ENCODE measurements at regions not wholly inside any gene's neighbourhood (a gene's known extent, or its start where the extent isn't known, plus 50 kb on each side); places are given as distances from the start of the nearest gene placed in this dataset.

DNA sequence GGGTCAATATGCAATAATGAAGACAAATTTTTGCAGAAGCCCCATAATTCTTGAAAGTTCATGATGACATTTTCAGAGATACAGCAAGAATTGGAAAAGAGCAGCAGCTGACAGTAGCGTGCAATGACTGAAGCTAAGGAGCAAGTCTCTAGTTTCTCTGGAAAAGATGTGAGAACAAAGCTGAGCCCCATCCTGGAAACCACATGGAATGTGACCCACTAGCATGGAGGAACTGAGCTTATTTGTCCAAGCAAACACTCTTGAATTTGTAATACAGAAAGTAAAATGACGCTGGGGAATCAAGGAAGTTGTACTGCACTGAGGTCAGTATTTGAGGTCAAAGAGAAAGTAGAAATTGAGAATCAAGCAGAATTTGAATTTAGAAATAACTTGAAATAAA is 1447.2 kb downstream of the FSTL5 start:
- Histone ChIP-seq H3K4me3 (ENCODE audit: low read depth, low read length) (no peak overlapping the region), H3K9me3 (no peaks in the 10 kb centered on the region), H3K4me1 (no peaks in the 10 kb centered on the region), H3K27me3 (replicated peaks; ENCODE audit: control insufficient read depth, insufficient read depth, low read length) (no peaks in the 10 kb centered on the region), H3K36me3 (ENCODE audit: control insufficient read depth, insufficient read depth, low read length) (no peaks in the 10 kb centered on the region)
- ChIA-PET POLR2A (no interaction called here), CTCF (no interaction called here)
- no peak overlapping the region for H3K4me3 Mint-ChIP-seq (ENCODE audit: unreplicated experiment)
- H3K27me3 Mint-ChIP-seq (ENCODE audit: insufficient read depth, unreplicated experiment), result no peaks in the 10 kb centered on the region
- no peaks in the 10 kb centered on the region for H3K36me3 Mint-ChIP-seq (ENCODE audit: insufficient read depth, unreplicated experiment)
- H3K9me3 Mint-ChIP-seq (ENCODE audit: unreplicated experiment), result no peaks in the 10 kb centered on the region
- no TSS peak for BruUV-seq (replicated peaks)
- H3K27ac Mint-ChIP-seq (ENCODE audit: unreplicated experiment), result no peak overlapping the region
- intact Hi-C loops (cut with micrococcal nuclease; ENCODE audit: unreplicated experiment), result no loop called here
- TF ChIP-seq, protein P1, sequence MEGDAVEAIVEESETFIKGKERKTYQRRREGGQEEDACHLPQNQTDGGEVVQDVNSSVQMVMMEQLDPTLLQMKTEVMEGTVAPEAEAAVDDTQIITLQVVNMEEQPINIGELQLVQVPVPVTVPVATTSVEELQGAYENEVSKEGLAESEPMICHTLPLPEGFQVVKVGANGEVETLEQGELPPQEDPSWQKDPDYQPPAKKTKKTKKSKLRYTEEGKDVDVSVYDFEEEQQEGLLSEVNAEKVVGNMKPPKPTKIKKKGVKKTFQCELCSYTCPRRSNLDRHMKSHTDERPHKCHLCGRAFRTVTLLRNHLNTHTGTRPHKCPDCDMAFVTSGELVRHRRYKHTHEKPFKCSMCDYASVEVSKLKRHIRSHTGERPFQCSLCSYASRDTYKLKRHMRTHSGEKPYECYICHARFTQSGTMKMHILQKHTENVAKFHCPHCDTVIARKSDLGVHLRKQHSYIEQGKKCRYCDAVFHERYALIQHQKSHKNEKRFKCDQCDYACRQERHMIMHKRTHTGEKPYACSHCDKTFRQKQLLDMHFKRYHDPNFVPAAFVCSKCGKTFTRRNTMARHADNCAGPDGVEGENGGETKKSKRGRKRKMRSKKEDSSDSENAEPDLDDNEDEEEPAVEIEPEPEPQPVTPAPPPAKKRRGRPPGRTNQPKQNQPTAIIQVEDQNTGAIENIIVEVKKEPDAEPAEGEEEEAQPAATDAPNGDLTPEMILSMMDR (IDR thresholded peaks at IDR 0.05; ENCODE audit: insufficient read depth in 1 of 2, low read depth in 1 of 2, low read length in 1 of 2, severe bottlenecking in 1 of 2, unreplicated experiment in 1 of 2), result no peak
- no peaks in the 10 kb centered on the region for H3K4me1 Mint-ChIP-seq (ENCODE audit: low read depth, unreplicated experiment)
- no peak for DNase-seq

- POLR2A ChIA-PET, result no interaction called here
- H3K9me3 Mint-ChIP-seq (ENCODE audit: unreplicated experiment), result no peaks in the 10 kb centered on the region
- BruUV-seq (replicated peaks), result no TSS peak
- no peaks in the 10 kb centered on the region for H3K4me1 Mint-ChIP-seq (ENCODE audit: low read depth, unreplicated experiment)
- no peak for DNase-seq
- Histone ChIP-seq H3K4me3 (ENCODE audit: low read depth, low read length) (no peak overlapping the region), H3K4me1 (no peaks in the 10 kb centered on the region), H3K27me3 (replicated peaks; ENCODE audit: control insufficient read depth, insufficient read depth, low read length) (no peaks in the 10 kb centered on the region), H3K9me3 (no peaks in the 10 kb centered on the region), H3K36me3 (ENCODE audit: control insufficient read depth, insufficient read depth, low read length) (no peaks in the 10 kb centered on the region)
- no peak overlapping the region for H3K4me3 Mint-ChIP-seq (ENCODE audit: unreplicated experiment)
- CTCF ChIA-PET, result no interaction called here
- H3K36me3 Mint-ChIP-seq (ENCODE audit: insufficient read depth, unreplicated experiment), result no peaks in the 10 kb centered on the region
- H3K27me3 Mint-ChIP-seq (ENCODE audit: insufficient read depth, unreplicated experiment), result no peaks in the 10 kb centered on the region
- no peak overlapping the region for H3K27ac Mint-ChIP-seq (ENCODE audit: unreplicated experiment)
- intact Hi-C loops (cut with micrococcal nuclease; ENCODE audit: unreplicated experiment), result no loop called here
- TF ChIP-seq, protein P1 (IDR thresholded peaks at IDR 0.05; ENCODE audit: insufficient read depth in 1 of 2, low read depth in 1 of 2, low read length in 1 of 2, severe bottlenecking in 1 of 2, unreplicated experiment in 1 of 2), result no peak
Measured at GRCh38 chr4:160717848-160718247, 1446.0 kb downstream of the FSTL5 start.

GRCh38 chr4:160724063-160724462 is 1439.7 kb downstream of the FSTL5 start:
- no peak overlapping the region for H3K4me3 Mint-ChIP-seq (ENCODE audit: unreplicated experiment)
- Histone ChIP-seq H3K4me3 (ENCODE audit: low read depth, low read length) (no peak overlapping the region), H3K4me1 (no peaks in the 10 kb centered on the region), H3K27me3 (replicated peaks; ENCODE audit: control insufficient read depth, insufficient read depth, low read length) (no peaks in the 10 kb centered on the region), H3K36me3 (ENCODE audit: control insufficient read depth, insufficient read depth, low read length) (no peaks in the 10 kb centered on the region), H3K9me3 (no peaks in the 10 kb centered on the region)
- BruUV-seq (replicated peaks), result no TSS peak
- no peaks in the 10 kb centered on the region for H3K9me3 Mint-ChIP-seq (ENCODE audit: unreplicated experiment)
- H3K4me1 Mint-ChIP-seq (ENCODE audit: low read depth, unreplicated experiment), result no peaks in the 10 kb centered on the region
- ChIA-PET CTCF (no interaction called here), POLR2A (no interaction called here)
- no peak overlapping the region for H3K27ac Mint-ChIP-seq (ENCODE audit: unreplicated experiment)
- H3K36me3 Mint-ChIP-seq (ENCODE audit: insufficient read depth, unreplicated experiment), result no peaks in the 10 kb centered on the region
- no peaks in the 10 kb centered on the region for H3K27me3 Mint-ChIP-seq (ENCODE audit: insufficient read depth, unreplicated experiment)
- no peak for DNase-seq
- TF ChIP-seq, protein P1 (IDR thresholded peaks at IDR 0.05; ENCODE audit: insufficient read depth in 1 of 2, low read depth in 1 of 2, low read length in 1 of 2, severe bottlenecking in 1 of 2, unreplicated experiment in 1 of 2), result no peak
- intact Hi-C loops (cut with micrococcal nuclease; ENCODE audit: unreplicated experiment), result no loop called here

Data from Caco-2 (cell line).